Progenitor cell of endocrine pancreas (in vitro differentiated cells): ENCODE measurements at regions not wholly inside any gene's neighbourhood (a gene's known extent, or its start where the extent isn't known, plus 50 kb on each side); places are given as distances from the start of the nearest gene placed in this dataset.
"Not testable (repeated sequence)": the region's sequence is repeated elsewhere in the genome, so short reads cannot be mapped to it uniquely, and the experiment has no call there.

Experiments used
- DNase-seq: peaks from one replicate; pipeline ENCODE4 v3.0.0; 2021; ENCODE audit warnings: low spot score; ENCODE audit not compliant: unreplicated experiment
- H3K27ac Mint-ChIP-seq: 2 replicates; pipeline ENCODE4 v1.8.0; 2021; ENCODE audit warnings: mild to moderate bottlenecking, moderate library complexity, mixed read lengths
- H3K27me3 Mint-ChIP-seq: 2 replicates; pipeline ENCODE4 v1.8.0; 2021; ENCODE audit warnings: mixed read lengths
- H3K36me3 Mint-ChIP-seq: 2 replicates; pipeline ENCODE4 v1.8.0; 2022; ENCODE audit warnings: mixed read lengths; ENCODE audit not compliant: insufficient read depth
- H3K4me1 Mint-ChIP-seq: 2 replicates; pipeline ENCODE4 v1.8.0; 2021; ENCODE audit warnings: low read depth, mixed read lengths
- H3K4me3 Mint-ChIP-seq: 2 replicates; pipeline ENCODE4 v1.8.0; 2021; ENCODE audit warnings: low read depth, mild to moderate bottlenecking, moderate library complexity, mixed read lengths
- H3K9me3 Mint-ChIP-seq: 2 replicates; pipeline ENCODE4 v1.8.0; 2021; ENCODE audit warnings: low read depth, mixed read lengths
- CTCF ChIP-seq: fragments of 200-600 bp; sonication (generic); IDR thresholded peaks from one replicate; pipeline ENCODE4 v1.5.0; 2021; ENCODE audit warnings: antibody characterized with exemption, mild to moderate bottlenecking; ENCODE audit not compliant: unreplicated experiment

GRCh38 chr16:50490828-50491227 lies 57.4 kb upstream of the NKD1 start:
- H3K27ac Mint-ChIP-seq: no peak overlapping the region
- H3K4me1 Mint-ChIP-seq: no peaks in the 10 kb centered on the region
- peaks cover 3% of the 10 kb centered on the region for H3K27me3 Mint-ChIP-seq
- no peaks in the 10 kb centered on the region for H3K9me3 Mint-ChIP-seq
- no peaks in the 10 kb centered on the region for H3K36me3 Mint-ChIP-seq
- no peak for DNase-seq
- H3K4me3 Mint-ChIP-seq: no peak overlapping the region
- no peak for TF ChIP-seq CTCF

- Mint-ChIP-seq H3K4me3 (no peak overlapping the region), H3K9me3 (peaks cover 5% of the 10 kb centered on the region), H3K27me3 (peaks cover 3% of the 10 kb centered on the region), H3K4me1 (no peaks in the 10 kb centered on the region), H3K27ac (no peak overlapping the region), H3K36me3 (no peaks in the 10 kb centered on the region)
- DNase-seq: no peak
- TF ChIP-seq CTCF: no peak
Measured at GRCh38 chr16:50489182-50489581, 59.0 kb upstream of the NKD1 start.

- H3K4me1 Mint-ChIP-seq: no peaks in the 10 kb centered on the region
- TF ChIP-seq CTCF: no peak
- H3K36me3 Mint-ChIP-seq: no peaks in the 10 kb centered on the region
- DNase-seq: no peak
- H3K4me3 Mint-ChIP-seq: no peak overlapping the region
- H3K27ac Mint-ChIP-seq: no peak overlapping the region
- peaks cover 9% of the 10 kb centered on the region for H3K9me3 Mint-ChIP-seq
- peaks cover 3% of the 10 kb centered on the region for H3K27me3 Mint-ChIP-seq
Measured at GRCh38 chr16:50487528-50487927, 60.7 kb upstream of the NKD1 start.

- not testable (repeated sequence) for H3K9me3 Mint-ChIP-seq, H3K27me3 Mint-ChIP-seq, H3K27ac Mint-ChIP-seq, H3K4me1 Mint-ChIP-seq, DNase-seq, H3K4me3 Mint-ChIP-seq, H3K36me3 Mint-ChIP-seq
Measured at GRCh38 chr16:50486162-50486561, 62.0 kb upstream of the NKD1 start.

- no peak for TF ChIP-seq CTCF
- Mint-ChIP-seq H3K9me3 (peaks cover 9% of the 10 kb centered on the region), H3K27ac (no peak overlapping the region), H3K4me3 (no peak overlapping the region), H3K27me3 (peaks cover 4% of the 10 kb centered on the region), H3K4me1 (no peaks in the 10 kb centered on the region), H3K36me3 (no peaks in the 10 kb centered on the region)
- no peak for DNase-seq
Measured at GRCh38 chr16:50485232-50485631, 63.0 kb upstream of the NKD1 start.

GRCh38 chr16:50482271-50482670 lies 65.9 kb upstream of the NKD1 start:
- peaks cover 11% of the 10 kb centered on the region for H3K27me3 Mint-ChIP-seq
- peaks cover 9% of the 10 kb centered on the region for H3K9me3 Mint-ChIP-seq
- TF ChIP-seq CTCF: no peak
- H3K27ac Mint-ChIP-seq: no peak overlapping the region
- H3K4me1 Mint-ChIP-seq: no peaks in the 10 kb centered on the region
- no peaks in the 10 kb centered on the region for H3K36me3 Mint-ChIP-seq
- no peak overlapping the region for H3K4me3 Mint-ChIP-seq
- no peak for DNase-seq
